HepG2 (cell line): ENCODE measurements at regions not wholly inside any gene's neighbourhood (a gene's known extent, or its start where the extent isn't known, plus 50 kb on each side); places are given as distances from the start of the nearest gene placed in this dataset.

Experiments used
- ATAC-seq: fragments of 200-7000 bp; cut with Tn5 transposase; 3 replicates; pipeline ENCODE4 v1.9.1; 2020; ENCODE audit warnings: mild to moderate bottlenecking, moderate library complexity
- BruUV-seq: library from RNA; stranded (reverse); fragments of 400-500 nt; replicated peaks from 2 replicates; lab custom pipeline; 2021; lab: Mats Ljungman, UMichigan
- CTCF ChIA-PET: fragments of 300-600 bp; formaldehyde crosslinking; extraction: SDS; loops from one replicate; lab custom pipeline; 2021; ENCODE audit warnings: low total read pairs, inconsistent platforms, low intra/inter-chr PET ratio; lab: Yijun Ruan, JAX
- POLR2A ChIA-PET: fragments of 350-600 bp; sonication (Branson Sonifier 250); formaldehyde crosslinking; loops from one replicate; lab custom pipeline; 2020; ENCODE audit warnings: antibody characterized with exemption, inconsistent platforms; lab: Yijun Ruan, JAX
- DNase-seq: peaks from one replicate; pipeline ENCODE4 v3.0.0-alpha.2; 2015; ENCODE audit warnings: low spot score
- FAIRE-seq: peaks from 3 replicates; lab custom pipeline; 2011; peaks lifted over from hg19 to GRCh38; lab: Jason Lieb, UNC
- H2AFZ ChIP-seq: one replicate; pipeline ENCODE4 v1.6.1; 2011; ENCODE audit warnings: low read length, inconsistent platforms
- H3K27ac ChIP-seq: fragments of 300-600 bp; 3 replicates; pipeline ENCODE4 v1.8.0; 2011; ENCODE audit warnings: mixed run types, mild to moderate bottlenecking, mixed read lengths, low read length, inconsistent platforms; ENCODE audit not compliant: insufficient read depth; ENCODE audit errors: extremely low read length
- H3K27me3 ChIP-seq, 2 experiments: fragments of 200-600 bp in 1 of 2; 2 replicates in 1 of 2; 3 replicates in 1 of 2; pipeline versions ENCODE4 v1.6.0 to v1.8.0; 2011; ENCODE audit warnings: low read length in 2 of 2, mild to moderate bottlenecking in 2 of 2, moderate library complexity in 2 of 2, inconsistent platforms in 1 of 2; ENCODE audit not compliant: insufficient read depth in 2 of 2, control insufficient read depth in 1 of 2
- H3K36me3 ChIP-seq, 2 experiments: fragments of 200-600 bp in 1 of 2; replicated peaks in 1 of 2; 2 replicates in 1 of 2; 3 replicates in 1 of 2; pipeline versions ENCODE4 v1.5.1 to v1.8.0; 2011; ENCODE audit warnings: low read length in 2 of 2, inconsistent platforms in 1 of 2; ENCODE audit not compliant: insufficient read depth in 2 of 2, control insufficient read depth in 1 of 2
- H3K4me1 ChIP-seq: 2 replicates; pipeline ENCODE4 v1.5.1; 2012; ENCODE audit warnings: low read length, inconsistent platforms; ENCODE audit not compliant: insufficient read depth
- H3K4me2 ChIP-seq: 2 replicates; pipeline ENCODE4 v1.6.0; 2011; ENCODE audit warnings: low read depth, low read length, inconsistent platforms
- H3K4me3 ChIP-seq, 3 experiments: fragments of 200-600 bp in 1 of 3; sonication (generic), shearing (Covaris generic) in 1 of 3; replicated peaks in 1 of 3; 2 replicates each; pipeline ENCODE4 v1.5.1; 2011 to 2016; ENCODE audit warnings: low read length in 3 of 3, inconsistent platforms in 2 of 3, low read depth in 2 of 3, mild to moderate bottlenecking in 2 of 3, control low read depth in 1 of 3, mixed read lengths in 1 of 3; ENCODE audit not compliant: insufficient read depth in 1 of 3
- H3K79me2 ChIP-seq: one replicate; pipeline ENCODE4 v1.6.1; 2011; ENCODE audit warnings: low read length, inconsistent platforms; ENCODE audit not compliant: insufficient read depth
- H3K9ac ChIP-seq: 2 replicates; pipeline ENCODE4 v1.6.0; 2011; ENCODE audit warnings: mild to moderate bottlenecking, low read depth, low read length, inconsistent platforms; ENCODE audit not compliant: insufficient read depth
- H3K9me3 ChIP-seq: 2 replicates; pipeline ENCODE4 v1.5.1; 2012; ENCODE audit warnings: mild to moderate bottlenecking, low read length
- H4K20me1 ChIP-seq: 2 replicates; pipeline ENCODE4 v1.6.0; 2011; ENCODE audit warnings: inconsistent platforms, mild to moderate bottlenecking, low read length, moderate library complexity; ENCODE audit not compliant: insufficient read depth
- CEBPB ChIP-seq: IDR thresholded peaks from 2 replicates; pipeline ENCODE4 v1.6.1; 2011; ENCODE audit warnings: low read depth, low read length, improper control_type of control experiment, borderline replicate concordance
- JUN ChIP-seq: sonication (generic); formaldehyde crosslinking; IDR thresholded peaks from 2 replicates; pipeline ENCODE4 v1.4.0; 2020; ENCODE audit warnings: mild to moderate bottlenecking, missing genetic modification reagents
- KMT2A ChIP-seq: sonication (generic); formaldehyde crosslinking; IDR thresholded peaks from 2 replicates; pipeline ENCODE4 v1.4.0; 2020; ENCODE audit warnings: missing genetic modification reagents
- MTF1 ChIP-seq: sonication (generic); formaldehyde crosslinking; IDR thresholded peaks from 2 replicates; pipeline ENCODE4 v1.5.0; 2020; ENCODE audit warnings: missing genetic modification reagents
- NFE2L2 ChIP-seq: fragments of 150-350 bp; IDR thresholded peaks from 2 replicates; pipeline ENCODE4 v1.6.1; 2014; ENCODE audit warnings: low read length
- SIN3B ChIP-seq: fragments of 150-350 bp; IDR thresholded peaks from 2 replicates; pipeline ENCODE4 v1.6.1; 2014; ENCODE audit warnings: low read length
- TCF7L2 ChIP-seq: IDR thresholded peaks from 2 replicates; pipeline ENCODE4 v1.6.1; 2011; ENCODE audit warnings: mild to moderate bottlenecking, low read depth, low read length, moderate library complexity
- WGBS: methylation state at CpG from one replicate; pipeline ENCODE4 v1.1.6; 2017; ENCODE audit warnings: low lambda C conversion rate; 5-methylcytosine and 5-hydroxymethylcytosine counted together
- in situ Hi-C: cut with HindIII; loops from 2 replicates; pipeline ENCODE4 v1.10.0; 2017; ENCODE audit warnings: low pct_unique_long_range_greater_than_20kb; ENCODE audit not compliant: extremely low pct_ligation_motif_present
- intact Hi-C: fragments of 100-400 bp; cut with micrococcal nuclease; formaldehyde crosslinking; loops from one replicate; pipeline ENCODE4 v1.10.0; 2022; ENCODE audit not compliant: unreplicated experiment
- TF ChIP-seq, protein P1 (sequence below): sonication (generic); formaldehyde crosslinking; IDR thresholded peaks from 2 replicates; pipeline ENCODE4 v1.5.0; 2020; ENCODE audit warnings: mild to moderate bottlenecking, missing genetic modification reagents

DNA sequence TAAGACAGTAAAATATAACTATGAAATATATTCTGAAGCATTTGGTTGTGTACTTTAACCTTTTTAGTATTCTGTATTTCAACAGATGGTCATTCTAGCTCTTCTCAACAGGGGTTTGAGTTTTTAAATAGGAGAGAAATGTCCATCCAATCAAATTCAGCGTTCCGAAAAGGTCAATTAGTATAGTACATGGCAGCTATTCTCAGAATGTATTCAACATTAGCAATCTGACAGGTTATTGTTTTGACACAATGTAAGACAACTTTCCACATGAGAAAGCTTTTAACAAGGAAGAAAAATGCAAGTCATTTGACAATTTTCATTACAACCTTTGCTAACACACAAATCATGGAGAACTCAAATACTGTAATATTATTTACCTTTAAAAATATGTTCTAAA is 996.3 kb upstream of the CDH10 start:
- POLR2A ChIA-PET = no interaction called here
- H3K4me1 ChIP-seq = no peaks in the 10 kb centered on the region
- WGBS = 2% methylated on average over 2 of the region's 2 CpGs
- no peak overlapping the region for H3K4me3 ChIP-seq
- in situ Hi-C loops (no loop called here), intact Hi-C loops (no loop called here)
- no peak overlapping the region for H3K27ac ChIP-seq
- no TSS peak for BruUV-seq
- DNase-seq = no peak
- H2AFZ ChIP-seq = no peak overlapping the region
- H4K20me1 ChIP-seq = no peaks in the 10 kb centered on the region
- no peaks in the 10 kb centered on the region for H3K36me3 ChIP-seq
- ATAC-seq = no peak
- H3K4me2 ChIP-seq = no peak overlapping the region
- FAIRE-seq = no peak
- CTCF ChIA-PET = no interaction called here
- TF ChIP-seq, protein P1, sequence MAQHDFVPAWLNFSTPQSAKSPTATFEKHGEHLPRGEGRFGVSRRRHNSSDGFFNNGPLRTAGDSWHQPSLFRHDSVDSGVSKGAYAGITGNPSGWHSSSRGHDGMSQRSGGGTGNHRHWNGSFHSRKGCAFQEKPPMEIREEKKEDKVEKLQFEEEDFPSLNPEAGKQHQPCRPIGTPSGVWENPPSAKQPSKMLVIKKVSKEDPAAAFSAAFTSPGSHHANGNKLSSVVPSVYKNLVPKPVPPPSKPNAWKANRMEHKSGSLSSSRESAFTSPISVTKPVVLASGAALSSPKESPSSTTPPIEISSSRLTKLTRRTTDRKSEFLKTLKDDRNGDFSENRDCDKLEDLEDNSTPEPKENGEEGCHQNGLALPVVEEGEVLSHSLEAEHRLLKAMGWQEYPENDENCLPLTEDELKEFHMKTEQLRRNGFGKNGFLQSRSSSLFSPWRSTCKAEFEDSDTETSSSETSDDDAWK = no peak
- TF ChIP-seq MTF1 (CRISPR knock-in tag) (no peak), SIN3B (no peak), NFE2L2 (peak; percentile 45; the same call in 1 of the 2 replicates), TCF7L2 (no peak), KMT2A (CRISPR knock-in tag) (no peak)
- peaks cover 31% of the 10 kb centered on the region for H3K9me3 ChIP-seq
- H3K9ac ChIP-seq = no peak overlapping the region
- H3K27me3 ChIP-seq = no peaks in the 10 kb centered on the region
- no peaks in the 10 kb centered on the region for H3K79me2 ChIP-seq

DNA sequence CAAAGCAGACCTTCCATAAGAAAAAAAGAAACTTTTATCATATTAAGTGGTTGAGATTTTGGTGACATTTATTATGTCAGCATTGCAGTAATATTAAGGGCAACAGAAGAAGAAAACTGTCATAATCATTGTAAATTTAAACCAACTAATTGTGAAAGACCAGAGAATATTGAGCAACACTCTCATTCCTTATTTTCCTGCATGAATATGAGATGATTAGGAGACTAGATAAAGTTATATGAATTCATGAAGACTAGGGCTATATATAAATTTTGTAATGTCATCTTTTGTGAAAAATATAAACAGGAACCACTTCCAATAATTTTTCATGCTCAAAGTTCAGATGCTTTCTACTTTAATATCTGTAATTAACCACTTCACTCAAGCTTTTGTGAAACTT is 974.5 kb upstream of the CDH10 start:
- no peak overlapping the region for H2AFZ ChIP-seq
- H3K9me3 ChIP-seq = peaks cover 44% of the 10 kb centered on the region
- POLR2A ChIA-PET = no interaction called here
- TF ChIP-seq JUN (CRISPR knock-in tag) (no peak), CEBPB (peak; percentile 5; the same call in 1 of the 2 replicates)
- TF ChIP-seq, all 625 proteins: peak for 1
- ATAC-seq = no peak
- no TSS peak for BruUV-seq
- Histone ChIP-seq H3K4me3 (no peak overlapping the region), H3K79me2 (no peaks in the 10 kb centered on the region), H3K27me3 (no peaks in the 10 kb centered on the region), H3K36me3 (no peaks in the 10 kb centered on the region), H3K27ac (no peak overlapping the region), H4K20me1 (no peaks in the 10 kb centered on the region), H3K9ac (no peak overlapping the region), H3K4me1 (no peaks in the 10 kb centered on the region), H3K4me2 (no peak overlapping the region)
- CTCF ChIA-PET = no interaction called here
- intact Hi-C loops = no loop called here
- in situ Hi-C loops = no loop called here
- no peak for FAIRE-seq
- no peak for DNase-seq
